Jurkat, Clone E6-1 (cell line): ENCODE measurements at regions not wholly inside any gene's neighbourhood (a gene's known extent, or its start where the extent isn't known, plus 50 kb on each side); places are given as distances from the start of the nearest gene placed in this dataset.
"Not testable (repeated sequence)": the region's sequence is repeated elsewhere in the genome, so short reads cannot be mapped to it uniquely, and the experiment has no call there.

Experiments
- DNase-seq: peaks from one replicate; pipeline ENCODE4 v3.0.0-alpha.2; 2011; ENCODE audit warnings: low read depth, low spot score
- H3K4me3 ChIP-seq: 2 replicates; pipeline ENCODE4 v1.5.1; 2011; ENCODE audit warnings: mild to moderate bottlenecking, low read length, control low read depth, moderate library complexity

DNA sequence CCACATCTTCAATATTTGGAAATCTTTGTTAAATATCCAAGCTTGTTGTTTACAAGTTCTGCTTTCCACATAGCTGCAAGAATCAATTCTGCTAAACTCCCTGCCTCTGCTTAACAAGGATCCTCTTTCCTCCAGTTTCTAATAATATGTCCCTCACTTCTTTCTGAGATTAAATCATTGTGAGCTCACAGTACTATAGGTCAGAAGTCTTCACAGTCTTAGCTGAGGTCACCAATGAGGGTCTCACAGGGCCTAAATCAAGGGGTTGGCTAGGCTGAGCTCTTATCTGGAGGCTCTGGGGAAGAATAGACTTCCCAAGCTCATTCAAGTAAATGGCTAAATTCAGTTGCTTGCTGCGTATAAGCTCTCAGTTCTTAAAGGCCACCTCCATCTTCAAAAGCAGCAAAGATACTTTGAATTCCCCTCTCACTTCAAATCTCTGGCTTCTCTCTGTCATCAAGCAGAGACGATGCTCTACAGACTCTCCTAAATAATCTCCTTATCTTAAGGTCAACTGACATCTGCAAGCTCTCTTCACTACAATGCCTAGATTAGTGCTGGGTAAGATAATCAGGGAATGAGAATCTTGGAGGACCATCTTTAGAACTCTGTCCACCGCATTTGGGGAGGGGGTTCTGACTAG, 175.3 kb downstream of the PLPPR4 start:
- no peak for DNase-seq
- no peak overlapping the region for H3K4me3 ChIP-seq

DNA sequence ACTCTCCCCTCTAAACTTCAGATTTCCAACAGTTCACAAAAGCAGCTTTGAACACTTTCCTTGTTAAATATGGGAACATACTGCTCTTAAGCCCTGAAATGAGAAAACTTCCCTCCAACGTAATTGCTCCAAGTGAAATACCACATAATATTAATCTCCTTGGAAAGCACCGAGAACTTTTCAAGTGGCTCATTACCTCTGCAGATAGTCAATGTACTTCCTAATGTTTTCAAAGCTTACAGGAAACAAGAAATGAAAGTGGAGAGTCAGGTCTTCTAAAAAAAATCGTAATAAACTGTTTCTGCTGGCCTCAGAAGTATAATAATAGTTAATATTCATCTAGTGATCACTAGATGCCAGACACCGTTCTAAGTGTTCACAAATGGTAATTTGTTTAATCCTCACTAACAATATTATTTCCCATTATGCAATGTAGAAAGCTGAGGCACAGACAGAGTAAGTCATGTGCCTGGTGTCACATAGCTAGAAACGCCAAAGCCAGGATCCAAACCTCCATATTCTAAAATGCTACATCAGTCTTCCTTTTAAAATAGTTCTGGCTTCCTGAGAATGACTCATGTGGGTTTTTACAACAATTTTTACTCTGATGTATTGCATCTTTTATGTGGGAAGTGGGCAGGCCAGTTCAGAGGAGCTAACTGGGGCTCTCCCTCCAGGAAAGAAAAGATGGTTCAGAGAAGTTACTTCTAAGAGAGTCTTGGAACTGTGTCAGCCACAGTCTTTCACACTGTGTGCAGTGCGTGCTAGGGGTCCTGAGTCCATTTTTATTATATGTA, 177.2 kb downstream of the PLPPR4 start:
- peak; percentile 56 for DNase-seq
- H3K4me3 ChIP-seq = no peak overlapping the region

DNA sequence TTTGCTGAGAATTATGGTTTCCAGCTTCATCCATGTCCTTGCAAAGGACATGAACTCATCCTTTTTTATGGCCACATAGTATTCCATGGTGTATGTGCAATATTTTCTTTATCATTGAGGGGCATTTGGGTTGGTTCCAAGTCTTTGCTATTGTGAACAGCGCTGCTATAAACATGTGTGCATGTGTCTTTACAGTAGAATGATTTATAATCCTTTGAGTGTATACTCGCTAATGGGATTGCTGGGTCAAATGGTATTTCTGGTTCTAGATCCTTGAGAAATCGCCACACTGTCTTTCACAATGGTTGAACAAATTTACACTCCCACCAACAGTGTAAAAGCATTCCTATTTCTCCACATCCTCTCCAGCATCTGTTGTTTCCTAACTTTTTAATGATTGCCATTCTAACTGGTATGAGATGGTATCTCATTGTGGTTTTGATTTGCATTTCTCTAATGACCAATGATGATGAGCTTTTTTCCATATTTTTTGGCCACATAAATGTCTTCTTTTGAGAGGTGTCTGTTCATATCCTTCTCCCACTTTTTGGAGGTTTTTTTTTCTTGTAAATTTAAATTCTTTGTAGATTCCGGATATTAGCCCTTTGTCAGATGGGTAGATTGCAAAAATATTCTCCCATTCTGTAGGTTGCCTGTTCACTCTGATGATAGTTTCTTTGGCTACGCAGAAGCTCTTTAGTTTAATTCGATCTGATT, 180.1 kb downstream of the PLPPR4 start:
- H3K4me3 ChIP-seq, DNase-seq: not testable (repeated sequence)

DNA sequence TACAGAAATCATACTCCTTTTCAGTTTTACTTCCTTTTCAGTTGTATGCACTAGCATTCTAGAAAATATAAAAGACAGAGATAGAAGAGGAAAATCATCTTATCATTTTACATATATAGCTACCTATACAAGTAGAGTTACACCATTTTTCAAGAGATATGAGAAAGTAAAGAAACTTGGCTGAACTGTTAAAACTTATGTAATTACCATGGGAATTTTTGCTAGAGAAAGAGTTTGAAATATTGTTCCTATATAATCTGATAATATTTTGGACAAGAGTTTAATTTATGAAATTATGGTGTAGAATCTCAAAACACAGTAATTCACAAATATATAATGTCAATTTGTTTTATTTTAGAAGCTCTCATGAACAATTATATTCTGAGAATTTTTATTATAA, 180.8 kb downstream of the PLPPR4 start:
- H3K4me3 ChIP-seq = no peak overlapping the region
- DNase-seq = no peak

DNA sequence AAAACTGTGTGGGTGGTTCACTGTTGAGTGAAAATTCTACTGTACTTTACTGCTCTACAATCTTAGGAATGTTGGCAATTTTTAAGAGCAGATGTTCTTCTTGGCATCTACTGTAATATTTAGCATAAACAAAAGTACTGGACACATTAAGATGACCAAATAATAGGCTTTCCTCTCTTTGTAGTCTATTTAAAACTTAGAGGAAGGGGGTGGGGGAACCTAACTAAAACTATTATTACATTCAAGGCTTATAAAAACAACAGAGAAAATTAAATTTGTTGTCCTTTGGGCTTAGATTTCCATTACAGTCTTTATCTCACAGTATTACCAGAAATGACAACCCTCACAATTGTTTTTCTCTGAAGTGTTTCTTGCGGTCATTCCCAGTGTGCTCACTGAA, 181.2 kb downstream of the PLPPR4 start:
- no peak for DNase-seq
- no peak overlapping the region for H3K4me3 ChIP-seq

DNA sequence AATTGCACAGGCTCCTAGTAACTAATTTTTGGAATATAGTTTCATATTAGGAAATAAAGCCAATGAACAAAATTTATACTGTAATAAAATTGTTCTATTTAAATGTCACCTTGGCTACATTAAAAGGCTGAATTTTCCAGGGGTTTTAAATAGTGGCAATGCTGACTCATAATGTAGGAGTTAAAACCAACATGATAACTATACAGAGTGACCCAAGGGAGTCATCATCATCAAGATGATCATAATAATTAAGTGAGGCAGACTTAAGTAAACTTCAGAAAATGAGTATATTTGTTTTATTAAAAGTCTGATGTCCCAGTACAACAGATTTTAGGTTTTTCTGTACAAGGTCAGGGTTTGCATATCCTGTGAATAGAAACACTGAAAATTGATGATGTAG, 183.4 kb downstream of the PLPPR4 start:
- H3K4me3 ChIP-seq = no peak overlapping the region
- no peak for DNase-seq

DNA sequence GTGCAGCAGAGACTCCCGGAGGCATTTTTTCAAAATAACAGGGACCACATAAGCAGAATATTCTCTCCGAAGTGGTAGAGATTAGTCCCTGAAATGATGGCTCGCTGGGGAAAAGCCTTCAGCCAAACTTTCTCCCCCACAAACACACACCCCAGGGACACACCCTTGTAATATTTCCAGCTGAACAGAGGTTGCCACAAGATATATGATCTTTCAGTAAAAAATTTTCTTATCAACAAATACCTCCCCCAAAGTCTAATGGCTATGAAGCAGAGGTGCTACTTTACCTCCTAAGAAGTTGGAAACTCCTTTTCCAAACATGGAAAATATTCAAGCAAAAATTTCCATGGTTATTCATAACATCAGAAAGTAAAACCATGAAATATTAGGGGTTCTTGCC, 190.2 kb upstream of the PALMD start:
- no peak for DNase-seq
- H3K4me3 ChIP-seq = no peak overlapping the region

DNA sequence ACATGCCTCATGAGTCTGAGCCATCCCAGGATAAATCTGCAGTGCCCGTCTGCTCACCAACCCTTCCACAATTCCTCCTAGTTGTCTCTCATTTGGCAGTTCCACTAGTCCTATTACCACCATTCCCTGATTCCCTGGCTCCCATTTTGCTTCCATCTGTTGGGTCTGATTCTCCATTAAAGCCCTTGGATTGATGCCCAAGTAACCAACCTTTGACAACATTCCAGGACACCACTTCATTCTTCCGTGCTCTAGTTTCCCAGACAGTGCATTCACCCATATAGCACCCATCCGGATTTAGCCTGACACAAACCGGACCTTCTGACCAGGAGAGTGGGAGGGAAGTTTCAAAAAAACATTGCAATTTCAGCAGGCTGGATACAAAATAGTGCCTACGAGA, 189.4 kb upstream of the PALMD start:
- no peak overlapping the region for H3K4me3 ChIP-seq
- DNase-seq = no peak

DNA sequence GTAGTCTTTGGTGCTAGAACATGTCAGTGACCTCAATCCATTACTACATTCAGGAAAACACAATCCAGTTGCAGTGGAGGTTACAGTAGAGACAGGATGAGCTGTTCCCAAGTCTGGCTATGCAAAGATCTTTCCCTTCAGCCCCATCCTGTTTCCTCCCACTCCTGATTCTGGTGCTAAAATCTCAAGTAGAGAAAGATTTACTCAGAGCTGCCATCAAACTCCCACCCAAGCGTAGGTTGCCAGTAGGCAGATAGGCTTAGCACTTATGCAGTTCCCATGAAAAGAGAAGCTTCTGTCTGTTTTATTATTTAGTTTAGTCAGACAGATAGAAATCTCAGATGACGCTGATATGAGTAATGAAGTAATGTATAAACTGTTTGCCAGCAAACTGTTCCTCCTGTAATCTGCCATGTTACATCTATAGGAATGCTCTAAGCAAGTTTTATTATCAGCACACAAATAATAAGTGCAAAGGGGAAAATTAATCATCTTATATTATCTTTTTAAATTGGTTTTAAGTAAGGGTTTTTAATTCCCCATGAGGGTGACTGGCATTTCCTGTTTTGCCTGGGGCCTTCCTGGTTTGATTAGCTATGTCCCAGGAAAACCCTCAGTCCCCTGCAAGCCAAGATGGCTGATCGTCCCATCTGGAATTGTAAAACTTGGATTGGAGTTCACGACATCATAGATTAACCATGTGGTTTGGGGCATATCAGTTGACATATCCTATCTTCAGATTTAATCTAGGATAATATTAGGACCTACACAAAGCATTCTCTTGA, 188.3 kb upstream of the PALMD start:
- DNase-seq = no peak
- H3K4me3 ChIP-seq = no peak overlapping the region

DNA sequence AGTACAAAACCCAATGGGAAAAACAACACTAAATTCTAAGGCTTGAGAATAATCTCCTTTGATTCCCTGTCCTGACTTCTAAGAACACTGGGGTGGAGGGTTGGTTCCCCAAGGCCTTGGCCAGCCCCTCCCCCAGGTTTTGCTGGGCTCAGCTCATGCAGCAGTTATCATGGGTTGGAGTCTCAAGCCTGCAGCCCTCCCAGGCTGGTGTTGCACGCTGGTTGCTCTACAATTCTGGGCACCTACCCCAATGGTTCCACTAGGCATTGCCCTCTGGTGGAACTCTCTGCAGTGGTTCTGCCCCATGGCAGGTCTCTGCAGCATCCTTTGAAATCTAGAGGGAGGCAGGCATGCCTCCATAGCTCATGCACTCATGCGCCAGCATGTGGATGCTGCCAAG, 184.4 kb upstream of the PALMD start:
- no peak overlapping the region for H3K4me3 ChIP-seq
- DNase-seq = no peak

DNA sequence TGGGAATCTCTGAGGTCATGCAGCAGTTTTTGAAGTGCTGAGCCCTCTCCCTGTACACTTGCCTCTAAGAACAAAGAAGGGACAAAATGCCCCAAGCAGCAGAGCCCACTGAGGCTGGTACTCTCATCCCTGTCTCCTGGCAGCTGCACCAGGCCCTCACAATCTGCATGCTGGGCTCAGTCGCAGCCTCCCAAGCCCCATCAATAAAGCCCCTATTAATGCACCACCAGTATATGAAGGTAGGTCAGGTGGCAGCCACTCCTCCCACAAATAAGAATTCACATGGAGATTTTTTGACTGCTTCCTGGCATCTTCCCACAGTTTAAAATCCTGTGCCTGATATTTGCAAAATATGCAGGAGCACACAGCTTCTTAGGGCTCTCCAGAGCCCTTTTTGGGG, 181.2 kb upstream of the PALMD start:
- DNase-seq = no peak

DNA sequence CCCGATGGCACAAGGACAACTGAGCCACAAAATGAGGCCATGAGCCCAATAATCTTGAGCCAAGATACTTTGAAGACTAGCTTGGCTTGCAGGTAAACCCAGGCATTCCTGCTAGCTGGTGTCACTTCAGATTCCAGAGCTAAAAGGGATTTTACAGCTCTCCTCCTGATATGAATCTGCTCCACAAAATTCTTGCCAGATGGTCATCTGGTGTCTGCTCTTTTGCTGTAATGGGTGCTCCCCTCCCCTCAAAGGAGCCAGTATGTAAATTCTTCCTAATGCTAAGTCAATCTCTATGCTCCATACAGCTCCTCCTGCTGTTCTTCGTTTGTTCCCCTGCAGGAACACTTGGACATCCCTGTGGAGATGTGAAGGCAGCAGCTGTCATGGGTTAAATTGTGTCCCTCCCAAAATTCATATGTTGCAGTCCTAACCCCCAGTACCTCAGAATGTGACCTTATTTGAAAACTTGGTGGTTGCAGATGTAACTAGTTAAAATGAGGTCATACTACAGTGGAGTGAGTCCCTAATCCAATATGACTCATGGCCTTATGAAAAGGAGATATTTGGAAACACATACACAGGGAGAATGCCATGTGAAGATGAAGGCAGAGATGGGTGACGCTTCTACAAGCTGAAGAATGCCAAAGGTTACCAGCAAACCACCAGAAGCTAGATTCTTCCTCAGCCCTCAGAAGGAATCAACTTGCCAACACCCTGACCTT, 180.6 kb upstream of the PALMD start:
- no peak for DNase-seq
- H3K4me3 ChIP-seq = no peak overlapping the region

More for the DNA sequence above, 181.2 kb upstream of the PALMD start:
- H3K4me3 ChIP-seq = no peak overlapping the region

DNA sequence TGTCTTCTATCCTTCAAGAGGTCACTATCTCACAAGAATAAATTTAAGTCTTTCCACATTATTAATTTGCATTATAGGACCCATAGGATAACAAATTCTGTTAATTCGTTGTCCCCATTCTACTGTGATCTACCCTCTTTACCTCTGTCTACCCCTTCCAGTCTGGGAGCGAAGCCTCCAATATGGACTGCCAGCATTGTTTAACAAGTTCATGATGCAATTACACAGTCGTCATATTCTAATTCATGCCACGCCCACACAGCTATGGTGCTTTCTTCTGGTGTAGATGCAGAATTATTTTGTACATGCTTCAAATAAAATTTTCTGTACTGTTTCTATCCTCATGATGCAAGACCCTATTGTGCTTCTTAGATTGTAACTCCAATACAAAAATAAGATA, 178.3 kb upstream of the PALMD start:
- no peak for DNase-seq
- H3K4me3 ChIP-seq = no peak overlapping the region

DNA sequence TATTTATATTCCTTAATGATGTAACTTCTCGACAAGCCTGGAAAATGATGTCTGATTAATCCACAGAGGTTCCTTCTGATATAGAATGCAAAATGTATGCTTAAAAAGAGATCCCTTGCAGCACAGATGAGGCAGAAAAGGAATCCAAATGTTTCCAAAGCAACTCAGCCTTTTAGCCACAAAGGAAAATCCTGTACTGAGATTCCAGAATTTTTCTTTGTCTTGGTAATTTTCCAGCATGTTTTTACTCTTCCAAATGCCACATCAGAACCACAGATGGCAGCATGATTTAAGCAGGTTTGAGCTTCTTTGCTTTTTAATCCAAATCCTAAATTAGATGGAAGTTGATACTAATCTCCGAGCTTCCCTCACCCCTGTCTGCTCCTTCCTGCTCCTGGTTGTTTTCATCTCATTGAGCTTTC, 176.4 kb upstream of the PALMD start:
- DNase-seq = no peak
- H3K4me3 ChIP-seq = no peak overlapping the region

DNA sequence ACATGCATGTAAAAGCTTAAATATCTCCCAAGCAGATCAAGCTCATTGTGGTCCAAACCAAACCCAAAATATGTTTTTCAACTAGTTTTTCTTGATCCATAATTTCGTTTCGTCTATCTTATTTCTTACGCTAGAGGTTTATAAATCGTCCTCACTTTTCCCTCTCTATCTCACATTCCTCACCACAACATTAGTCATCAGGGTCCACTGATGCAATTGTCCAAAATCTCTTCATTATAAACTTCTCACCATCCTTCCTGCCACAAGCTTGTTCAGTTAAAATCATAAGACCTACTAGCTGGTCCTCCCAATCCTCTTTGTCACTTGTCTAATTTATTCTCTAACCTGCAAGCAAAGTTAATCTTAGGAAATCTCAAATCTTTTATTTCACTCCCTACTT, 173.0 kb upstream of the PALMD start:
- no peak for DNase-seq
- no peak overlapping the region for H3K4me3 ChIP-seq

DNA sequence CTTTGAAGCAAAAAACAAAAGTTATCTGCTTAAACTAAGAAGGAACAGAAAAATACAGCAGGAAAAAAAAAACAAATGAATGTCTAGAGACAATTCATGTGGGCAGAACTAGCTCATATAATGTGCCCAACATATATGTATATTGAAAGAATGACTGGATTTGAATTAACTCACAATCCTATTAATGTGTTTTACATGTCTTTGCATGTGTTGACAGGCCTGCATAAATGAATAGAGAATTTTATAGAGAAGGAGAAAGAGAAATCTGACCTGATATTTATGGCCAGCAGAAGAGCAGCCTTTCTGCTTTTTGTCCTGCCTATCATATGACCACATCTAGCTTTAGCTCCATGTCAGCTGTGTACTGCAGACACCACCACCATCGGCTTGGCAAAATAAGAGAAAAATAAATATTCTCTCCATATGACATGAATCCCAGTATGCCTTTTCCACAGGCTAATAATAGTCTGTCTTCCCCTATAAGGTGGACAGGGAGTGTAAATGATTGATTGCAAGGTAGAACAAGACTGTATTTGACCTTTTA, 171.5 kb upstream of the PALMD start:
- no peak for DNase-seq
- no peak overlapping the region for H3K4me3 ChIP-seq

DNA sequence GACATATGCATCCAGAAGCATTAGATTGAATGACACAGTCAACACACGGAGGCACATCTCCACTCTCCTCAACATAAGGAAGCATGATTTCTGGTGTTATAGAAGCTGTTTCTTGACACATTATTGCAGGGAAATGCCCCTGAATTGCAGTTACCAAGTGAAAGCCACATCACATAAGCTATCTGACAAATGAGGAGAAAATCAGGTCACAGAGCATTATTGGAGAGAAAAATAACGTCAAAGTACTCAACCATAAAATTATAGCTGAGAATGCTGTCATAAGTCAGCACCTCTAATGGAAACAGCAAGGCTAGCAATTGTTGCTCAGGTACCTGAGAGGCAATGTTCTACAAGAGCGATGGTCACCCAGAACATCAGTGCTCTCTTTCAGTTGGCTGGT, 169.9 kb upstream of the PALMD start:
- H3K4me3 ChIP-seq = no peak overlapping the region

DNA sequence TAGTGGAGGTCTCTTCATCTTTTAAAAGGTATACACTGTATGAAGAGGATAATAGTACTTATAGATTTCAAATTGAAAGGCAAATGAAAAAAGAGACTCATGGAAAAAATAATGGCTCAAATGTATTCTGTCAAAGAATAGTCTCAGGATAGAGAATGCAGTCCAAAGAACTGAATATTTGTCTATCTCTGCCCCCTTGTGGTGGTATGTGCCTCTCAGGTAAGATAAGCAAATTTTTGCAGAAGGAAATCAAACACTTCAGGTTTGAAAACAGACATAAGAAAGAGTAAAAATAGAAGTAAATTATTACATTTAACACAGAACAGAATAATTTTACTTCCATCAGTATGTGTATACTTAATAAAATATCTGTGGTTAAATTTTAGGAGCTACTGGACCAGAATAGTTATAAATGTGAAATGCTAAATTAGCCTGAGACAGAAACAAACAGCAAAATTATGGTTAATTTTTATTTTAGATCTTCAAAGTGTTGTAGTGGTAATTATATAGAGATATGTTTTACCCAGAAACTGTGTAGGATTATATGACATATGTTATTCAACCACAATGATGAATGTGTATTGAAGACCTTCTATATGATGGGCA, 164.4 kb upstream of the PALMD start:
- peak; percentile 54 for DNase-seq

More for the DNA sequence above, 169.9 kb upstream of the PALMD start:
- no peak for DNase-seq

More for the DNA sequence above, 164.4 kb upstream of the PALMD start:
- H3K4me3 ChIP-seq = no peak overlapping the region
